Endometrium (tissue), 2 donors: ENCODE measurements at regions not wholly inside any gene's neighbourhood (a gene's known extent, or its start where the extent isn't known, plus 50 kb on each side); places are given as distances from the start of the nearest gene placed in this dataset.

ENCODE experiments used
- FAIRE-seq: peaks from 2 replicates; lab custom pipeline; 2012; peaks lifted over from hg19 to GRCh38; lab: Jason Lieb, UNC
- donor health status: control.
- donor health status: control.

DNA sequence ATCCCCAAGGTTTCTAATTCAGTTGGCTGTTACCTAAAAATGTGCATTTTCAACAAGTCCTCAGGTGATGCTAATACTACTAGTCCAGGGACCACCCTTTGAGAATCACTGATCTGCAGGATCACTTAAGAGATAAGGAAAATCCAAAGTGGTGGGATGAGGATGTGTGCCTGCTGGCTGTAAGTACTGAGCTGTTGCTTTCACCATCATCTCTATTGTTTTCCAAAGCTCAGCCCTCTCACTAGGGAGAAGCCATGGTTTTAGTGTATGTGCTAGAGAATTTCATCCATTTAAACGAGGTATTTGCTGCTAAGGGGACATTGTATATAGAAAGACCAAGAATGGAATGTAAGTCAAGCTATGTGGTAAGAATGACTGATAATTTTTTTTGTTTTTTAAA is 202.3 kb downstream of the KIF21A start:
- no peak for FAIRE-seq

DNA sequence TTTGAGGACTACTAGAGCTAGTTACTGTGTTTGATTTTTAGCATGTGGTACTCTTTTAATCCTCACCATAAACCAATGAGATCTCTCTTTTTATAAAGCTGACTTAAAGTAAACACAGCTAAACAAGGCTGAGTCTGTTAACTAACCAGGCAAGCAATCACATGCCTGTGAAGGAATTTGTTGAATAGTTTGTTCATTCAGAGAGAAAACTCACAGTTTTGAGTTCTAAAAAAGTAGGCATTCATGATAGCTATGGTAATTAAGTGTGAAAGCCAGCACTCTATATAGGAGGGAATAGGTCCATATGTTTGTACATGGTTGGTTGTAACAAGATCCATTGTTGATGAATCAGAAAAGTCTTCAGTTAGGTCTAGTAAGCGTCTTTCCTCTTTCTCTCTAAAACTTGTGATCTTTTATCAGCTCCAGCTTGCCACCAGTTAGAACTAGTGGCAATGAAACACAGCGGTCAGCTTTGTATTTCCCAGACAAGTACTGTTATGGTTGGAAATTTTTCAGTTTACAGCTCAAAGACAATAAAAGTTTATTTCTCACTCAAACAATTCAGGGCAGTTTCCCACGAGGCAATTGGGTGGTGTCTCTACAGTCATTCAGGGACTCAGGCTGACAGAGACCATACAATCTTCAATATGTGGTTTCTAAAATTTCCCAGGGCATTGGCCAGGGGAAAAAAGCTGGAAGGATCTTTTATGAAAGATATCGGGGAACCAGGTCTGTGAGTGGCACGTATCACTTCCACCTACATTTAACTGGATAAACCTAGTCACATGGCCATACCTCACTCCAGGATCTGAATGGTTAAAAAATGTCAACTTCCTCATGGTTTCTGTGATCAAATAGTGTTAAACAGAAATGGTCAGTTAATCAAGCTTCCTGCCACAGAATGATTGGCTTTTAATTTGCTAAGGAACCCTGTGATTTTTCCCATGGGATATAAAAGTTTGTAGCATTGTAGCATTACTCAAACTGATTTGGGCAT is 203.1 kb downstream of the KIF21A start:
- no peak for FAIRE-seq

DNA sequence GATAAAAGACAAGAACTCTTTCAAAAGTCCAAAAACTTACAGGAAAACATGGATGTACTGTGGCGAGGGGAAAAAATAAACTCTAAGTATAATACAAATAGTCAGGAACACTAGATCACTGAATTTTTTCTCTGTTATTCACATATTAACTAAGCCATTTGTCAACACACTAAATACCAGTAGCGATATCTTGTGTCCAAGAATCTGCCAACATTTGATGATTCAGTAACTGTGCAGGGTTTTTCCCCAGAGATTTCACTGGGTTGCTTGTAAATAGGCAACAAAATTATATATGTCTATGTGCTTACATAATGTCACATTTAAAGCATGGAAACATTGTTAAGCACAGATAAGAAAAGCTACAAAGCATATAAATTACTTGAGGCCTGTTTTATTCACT is 205.9 kb downstream of the KIF21A start:
- FAIRE-seq = no peak

DNA sequence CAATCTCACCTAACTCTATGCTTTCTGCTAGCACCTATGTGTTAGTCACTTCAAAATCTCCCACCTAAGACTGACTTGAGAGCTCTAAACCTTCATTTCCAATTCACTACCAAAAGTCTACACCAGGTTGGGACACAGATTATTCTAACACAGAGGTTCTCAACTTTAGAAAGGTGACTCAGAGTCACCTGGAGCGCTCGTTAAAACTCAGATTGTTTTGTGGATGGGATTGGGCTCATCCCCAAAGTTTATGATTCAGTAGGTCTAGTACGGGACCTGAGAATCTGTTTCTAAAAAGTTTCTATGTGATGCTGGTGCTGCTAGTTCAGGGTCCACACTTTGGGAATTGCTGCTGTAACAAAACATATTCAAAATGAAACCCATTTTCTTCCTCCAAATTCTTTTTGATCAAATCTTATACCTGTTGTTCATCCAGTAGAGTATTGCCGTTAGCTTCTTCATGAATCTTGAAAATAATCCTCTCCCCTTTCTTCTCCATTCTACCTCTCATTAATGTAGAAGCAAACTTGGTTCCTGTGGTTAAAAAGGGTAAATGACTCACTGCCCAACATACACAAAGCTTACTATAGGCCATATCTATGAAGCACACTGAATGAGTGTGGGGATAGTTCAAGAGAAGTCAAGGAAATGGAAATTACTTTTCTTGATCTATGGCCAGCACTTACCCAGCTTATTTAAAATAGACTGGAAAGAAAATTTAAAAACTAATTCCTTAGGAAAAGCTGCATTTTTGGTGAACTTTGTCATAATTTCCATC is 206.7 kb downstream of the KIF21A start:
- no peak for FAIRE-seq

DNA sequence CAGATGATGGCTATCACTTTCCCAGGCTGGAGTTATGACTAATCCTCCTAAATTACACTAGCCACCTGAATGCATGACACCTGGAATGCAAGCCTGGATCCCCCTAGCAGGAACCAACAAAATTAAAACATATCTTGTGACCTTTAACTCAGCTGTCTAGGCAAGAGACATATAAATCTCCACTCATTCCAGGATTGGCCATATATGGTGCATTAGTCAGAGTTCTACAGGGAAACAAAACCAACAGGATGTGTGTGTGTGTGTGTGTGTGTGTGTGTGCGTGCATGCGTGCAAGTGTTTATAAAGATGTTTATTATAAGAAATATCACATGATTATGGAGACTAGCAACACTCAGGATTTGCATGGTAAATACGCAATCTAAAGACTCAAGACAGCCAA is 212.8 kb downstream of the KIF21A start:
- no peak for FAIRE-seq

DNA sequence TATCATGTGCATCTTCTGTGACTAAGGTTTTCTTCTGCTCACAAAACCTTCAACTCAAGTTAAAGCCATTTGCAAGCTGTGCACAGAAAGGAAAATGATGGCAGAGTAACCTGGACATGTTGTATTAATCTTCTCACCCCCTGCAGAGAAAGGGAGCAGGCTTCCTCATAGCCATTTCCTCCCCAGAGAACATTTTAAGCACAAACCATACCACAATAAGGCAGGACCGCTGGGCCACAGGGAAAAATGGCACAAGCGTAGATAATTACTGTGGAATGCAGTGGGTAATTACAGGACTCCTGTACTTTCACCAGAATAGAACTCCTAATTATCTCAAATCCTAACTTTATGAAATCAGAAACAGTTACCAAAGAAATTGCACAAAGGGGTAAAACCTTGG is 215.7 kb downstream of the KIF21A start:
- FAIRE-seq = no peak

DNA sequence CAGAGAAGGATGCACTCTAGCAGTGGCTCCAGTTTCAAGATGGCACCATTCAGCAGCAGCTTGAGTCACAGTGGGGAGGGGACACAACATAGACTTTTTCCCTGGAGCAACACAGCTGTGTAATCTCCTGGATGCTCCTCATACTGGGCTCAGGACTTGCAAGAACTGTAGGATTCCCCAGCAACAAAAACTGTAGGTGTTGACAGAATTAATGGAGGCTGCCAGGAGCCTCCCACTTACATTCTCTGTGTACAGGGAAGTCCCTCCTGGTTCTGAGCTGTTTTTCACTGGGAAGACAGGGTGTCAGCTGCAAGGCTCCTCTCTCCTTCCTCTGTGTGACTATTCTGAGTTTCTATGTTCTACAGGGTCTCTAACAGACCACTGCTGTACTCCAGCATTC is 217.9 kb downstream of the KIF21A start:
- no peak for FAIRE-seq

DNA sequence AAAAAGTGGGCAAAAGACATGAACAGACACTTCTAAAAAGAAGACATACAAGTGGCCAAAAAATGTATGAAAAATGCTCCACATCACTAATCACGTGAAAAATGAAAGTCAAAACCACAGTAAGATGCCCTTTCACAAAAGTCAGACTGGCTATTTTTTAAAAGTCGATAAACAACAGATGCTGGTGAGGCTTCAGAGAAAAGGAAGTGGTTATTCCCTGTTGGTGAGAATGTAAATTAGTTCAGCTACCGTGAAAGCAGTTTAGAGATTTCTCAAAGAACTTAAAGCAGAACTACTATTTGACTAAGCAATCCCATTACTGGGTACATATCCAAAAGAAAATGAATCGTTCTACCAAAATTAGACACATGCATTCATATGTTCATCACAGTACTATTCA is 237.0 kb downstream of the KIF21A start:
- FAIRE-seq = no peak

DNA sequence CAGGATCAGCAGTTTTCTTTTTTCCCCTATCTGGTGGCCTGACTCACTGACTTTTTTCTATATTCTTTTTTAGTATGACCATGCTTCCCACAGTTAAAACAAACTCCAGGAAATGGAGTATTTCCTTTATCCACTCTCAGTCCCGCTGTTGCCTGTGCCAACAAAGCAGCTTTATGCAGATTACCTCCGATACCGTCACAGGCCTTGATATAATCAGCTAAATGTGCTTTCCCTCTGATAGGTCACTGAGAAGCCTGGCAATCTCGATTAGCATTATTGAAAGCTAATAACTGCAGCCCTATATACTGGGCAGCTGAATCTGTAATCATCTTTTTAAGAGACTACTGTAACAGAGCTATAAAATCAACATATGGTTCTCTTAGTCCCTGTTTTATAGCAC is 243.6 kb downstream of the KIF21A start:
- no peak for FAIRE-seq

DNA sequence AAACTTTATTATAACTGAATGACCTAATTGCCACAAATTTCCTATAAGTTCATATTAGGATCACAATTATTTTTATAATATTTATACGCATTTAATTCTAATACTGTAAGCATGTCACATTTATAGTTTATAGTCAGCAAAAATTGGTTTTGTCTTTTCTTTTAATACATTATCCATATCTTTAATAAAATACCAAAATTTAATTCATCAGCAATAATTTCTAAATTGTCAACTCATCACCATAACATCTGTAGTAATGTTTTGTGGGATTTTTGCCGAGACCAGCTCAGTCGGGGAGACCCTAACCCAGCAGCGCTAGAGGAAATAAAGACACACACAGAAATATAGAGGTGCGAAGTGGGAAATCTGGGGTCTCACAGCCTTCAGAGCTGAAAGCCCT is 254.2 kb downstream of the KIF21A start:
- no peak for FAIRE-seq

DNA sequence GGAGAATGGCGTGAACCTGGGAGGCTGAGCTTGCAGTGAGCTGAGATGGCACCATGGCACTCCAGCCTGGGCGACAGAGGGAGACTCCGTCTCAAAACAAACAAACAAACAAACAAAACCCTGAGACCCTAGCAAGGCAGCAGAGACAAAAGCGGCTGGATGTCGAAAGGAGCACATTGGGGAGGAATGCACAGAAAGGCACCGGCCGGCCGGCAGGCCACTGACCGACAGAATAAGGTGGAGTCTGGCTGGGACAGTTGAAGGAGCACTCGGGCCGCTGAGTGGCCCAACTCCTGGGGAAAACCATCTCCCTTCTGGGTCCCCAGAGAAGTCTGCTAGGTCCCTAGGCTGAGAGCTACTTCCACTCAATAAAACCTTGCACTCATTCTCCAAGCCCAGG is 256.2 kb downstream of the KIF21A start:
- no peak for FAIRE-seq

DNA sequence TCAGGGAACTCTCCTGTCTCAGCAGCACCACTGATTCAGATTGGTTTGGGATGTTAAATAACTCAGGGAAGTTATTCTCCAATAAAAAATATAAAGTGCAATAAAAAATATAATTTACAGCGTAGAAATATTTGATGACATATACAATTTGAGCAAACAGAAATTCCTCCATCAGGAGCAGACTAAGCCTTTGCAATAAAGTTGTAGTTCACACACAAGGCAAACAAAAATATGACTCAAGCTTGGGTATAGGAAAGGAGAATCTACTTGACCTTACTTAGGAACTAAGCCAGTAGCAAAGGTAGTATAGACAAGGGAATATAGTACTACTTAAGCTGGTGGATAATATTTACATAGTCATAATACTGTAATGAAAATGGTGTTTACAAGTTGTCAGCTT is 264.1 kb downstream of the KIF21A start:
- no peak for FAIRE-seq

DNA sequence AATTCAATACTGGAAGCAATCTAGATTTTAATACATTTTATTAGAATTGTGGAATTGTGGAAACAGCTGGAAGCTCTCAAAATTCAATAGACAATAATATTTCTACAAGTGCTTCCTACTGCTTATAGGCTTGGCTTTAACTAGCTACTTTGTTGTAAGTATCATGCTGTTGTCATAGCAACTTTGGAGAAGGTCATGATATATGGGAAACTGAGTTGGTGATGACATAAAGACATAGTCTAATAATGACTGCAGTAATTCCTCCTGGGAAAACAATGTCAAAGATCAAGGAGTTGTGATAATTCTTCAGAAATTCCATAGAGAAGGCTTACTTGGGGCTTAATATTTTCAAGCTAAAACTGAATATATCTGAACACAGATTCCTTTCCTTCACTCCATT is 266.6 kb downstream of the KIF21A start:
- FAIRE-seq = no peak

DNA sequence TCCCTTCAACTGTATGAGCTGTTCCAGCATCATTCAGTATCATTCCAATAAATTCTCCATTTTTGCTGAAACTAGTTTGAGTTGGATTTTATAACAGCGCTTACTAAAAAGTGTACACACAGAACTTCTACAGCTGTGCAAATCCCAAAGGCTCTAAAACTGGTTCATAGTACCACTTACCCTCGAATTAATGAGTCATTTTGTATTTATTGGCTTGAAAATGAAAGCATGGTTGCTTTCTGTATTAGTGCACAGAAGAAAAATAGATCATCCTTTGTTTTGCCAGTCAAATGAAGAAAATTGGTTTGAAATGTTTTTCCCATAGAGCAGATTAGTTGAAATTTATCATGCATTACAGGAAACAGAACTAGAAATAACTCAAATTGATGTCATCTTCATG is 268.3 kb upstream of the CPNE8 start:
- no peak for FAIRE-seq

DNA sequence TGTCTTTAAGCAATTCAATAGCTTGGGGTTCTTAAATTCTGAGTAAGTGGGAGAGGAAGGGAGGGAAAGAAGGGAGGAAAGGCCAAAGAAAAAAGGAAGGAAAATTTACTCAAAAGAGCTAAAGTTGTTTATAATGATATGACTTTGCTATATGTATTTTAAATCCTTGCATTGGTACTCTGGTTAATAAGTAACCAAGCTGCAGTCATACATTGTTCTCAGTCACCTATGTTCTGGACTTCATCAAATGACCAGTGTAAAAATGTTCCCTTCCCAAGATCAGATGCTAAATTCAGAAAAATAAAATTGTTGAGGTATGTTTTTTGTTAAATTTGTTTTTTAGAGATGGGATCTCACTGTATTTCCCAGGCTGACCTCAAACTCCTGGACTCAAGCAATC is 259.9 kb upstream of the CPNE8 start:
- FAIRE-seq = no peak

DNA sequence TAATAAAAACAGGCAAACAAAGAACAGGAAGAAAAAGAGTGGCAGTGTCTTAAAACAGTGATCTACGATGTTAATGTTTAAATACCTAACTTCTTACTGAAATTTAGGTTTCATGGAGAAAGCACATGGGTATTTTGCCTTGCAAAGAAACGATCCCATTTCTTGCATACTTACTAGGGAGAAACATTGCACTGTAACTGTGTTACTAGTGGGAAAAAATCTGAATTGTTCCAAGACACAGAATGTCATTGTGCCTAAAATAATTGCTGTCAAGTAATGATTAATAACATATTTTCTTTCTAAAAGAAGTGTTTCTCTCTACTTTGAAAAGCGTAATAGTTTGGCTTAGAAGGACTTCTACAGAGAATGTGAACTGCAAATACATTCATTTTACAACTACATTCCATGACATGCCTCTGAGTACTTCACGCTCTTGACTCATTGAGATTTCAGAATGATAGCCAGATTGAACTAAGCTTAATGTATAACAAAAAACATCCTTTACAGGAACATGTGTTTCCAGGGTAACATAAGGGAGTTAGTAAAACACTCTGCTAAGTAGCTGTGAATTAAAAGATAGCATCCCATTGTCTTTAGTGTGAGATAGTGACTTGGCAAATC is 256.2 kb upstream of the CPNE8 start:
- FAIRE-seq = no peak

DNA sequence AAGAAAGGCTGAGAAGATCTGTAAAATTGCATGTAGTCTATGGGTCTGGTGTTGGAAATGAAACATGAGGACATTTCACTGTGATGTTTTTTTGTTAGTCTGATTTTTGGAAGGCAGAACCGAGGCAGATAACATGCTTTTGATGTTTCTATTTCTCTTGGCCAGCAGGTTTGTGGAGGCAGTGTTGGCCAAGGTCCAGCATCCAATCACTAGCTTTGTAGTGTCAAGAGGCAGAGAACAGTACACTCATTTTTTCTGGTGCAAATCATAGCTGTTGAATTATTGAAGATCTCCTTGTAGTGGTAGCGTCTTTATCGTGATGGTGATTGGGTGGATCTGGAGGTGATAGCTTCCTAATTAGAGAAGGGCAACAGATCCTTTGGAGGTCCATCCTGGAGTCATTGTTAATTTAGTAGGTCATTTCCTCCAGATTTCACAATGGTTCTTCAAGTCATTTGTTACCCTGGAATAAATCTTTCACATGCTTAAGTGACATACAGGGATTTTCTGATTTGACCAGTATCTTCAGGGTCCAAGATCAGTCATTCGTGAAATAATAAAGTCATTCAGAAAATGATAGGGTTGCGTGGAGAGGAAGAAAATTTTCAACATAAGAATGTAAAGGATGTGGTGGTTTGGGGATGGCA is 252.4 kb upstream of the CPNE8 start:
- FAIRE-seq = no peak

DNA sequence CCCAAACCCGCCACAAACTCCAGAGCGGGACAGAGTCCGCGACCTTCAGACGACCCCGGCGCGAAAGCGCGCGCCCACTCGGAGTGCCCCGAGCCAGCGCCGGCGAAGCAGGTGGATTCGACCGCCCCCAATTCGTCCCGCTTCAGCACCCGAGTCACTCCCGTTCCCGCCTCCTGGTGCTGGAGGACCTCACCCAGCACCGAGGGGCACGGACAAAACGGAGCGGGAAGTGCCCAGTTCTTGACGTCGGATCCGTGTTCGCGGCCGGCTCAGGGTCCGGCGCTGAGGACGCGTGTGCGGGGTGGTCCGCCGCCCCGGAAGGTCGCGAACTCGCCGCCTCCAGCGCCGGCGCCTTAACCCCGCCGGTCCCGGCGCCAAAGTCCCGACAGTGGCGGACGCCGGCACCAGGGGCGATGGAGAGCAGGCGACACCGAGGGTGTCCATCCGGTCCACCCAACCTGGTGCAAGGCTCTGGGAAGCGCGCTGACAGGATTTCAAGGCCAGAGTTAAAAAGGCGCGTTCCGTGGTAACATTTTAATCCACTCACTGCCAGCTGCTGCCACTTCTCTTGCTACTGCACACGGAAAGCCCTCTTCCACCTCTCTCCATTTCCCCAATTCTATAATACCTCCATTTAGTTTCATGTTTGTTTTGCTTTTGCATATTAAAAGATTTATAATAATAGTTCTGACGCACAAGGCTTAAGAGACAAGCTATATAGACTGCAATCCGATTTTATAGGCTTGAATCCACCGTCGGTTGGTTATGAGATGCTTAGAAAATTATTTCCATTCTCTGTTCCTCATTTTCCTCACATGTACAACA is 240.0 kb upstream of the CPNE8 start:
- FAIRE-seq = no peak

DNA sequence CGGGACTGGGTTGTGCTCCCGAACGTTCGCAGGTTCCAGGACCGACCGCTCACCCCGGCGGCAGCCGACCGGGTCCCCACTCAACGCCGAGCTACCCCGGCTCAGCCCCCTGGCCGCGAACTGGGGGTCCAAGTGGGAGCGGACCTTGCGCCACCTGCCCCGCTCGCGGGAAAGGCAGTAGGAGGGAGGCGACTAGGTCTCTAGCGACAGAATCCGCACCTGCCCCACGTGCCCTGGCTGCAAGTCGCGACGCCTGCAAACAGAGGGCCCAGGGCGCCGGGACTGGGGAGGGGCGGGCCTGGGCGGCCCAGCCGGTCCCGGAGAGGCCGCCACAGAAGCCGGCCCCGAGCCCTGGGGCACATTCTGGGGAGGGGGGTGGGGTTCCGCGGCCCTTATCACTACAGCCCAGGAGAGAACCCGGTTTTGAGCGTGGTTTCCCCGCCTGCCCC is 239.2 kb upstream of the CPNE8 start:
- FAIRE-seq = no peak

DNA sequence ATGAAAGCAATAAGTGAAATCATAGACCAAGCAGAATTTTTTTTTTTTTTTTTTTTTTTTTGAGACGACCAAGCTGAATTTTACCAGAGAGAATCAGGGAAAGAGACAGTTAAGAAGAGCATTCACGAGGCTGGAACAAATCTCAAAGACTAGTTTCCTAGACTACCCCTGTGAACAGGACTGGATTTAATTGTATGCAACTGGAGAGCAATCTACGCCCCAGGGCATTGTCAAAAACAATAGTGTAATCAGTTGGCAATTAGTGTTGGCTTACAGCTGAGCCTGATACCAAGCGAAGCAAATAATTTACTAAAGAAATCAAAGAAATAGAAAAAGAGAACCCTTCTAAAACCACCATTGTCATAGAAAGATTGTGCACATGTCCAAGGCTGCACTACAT is 232.9 kb upstream of the CPNE8 start:
- FAIRE-seq = no peak

DNA sequence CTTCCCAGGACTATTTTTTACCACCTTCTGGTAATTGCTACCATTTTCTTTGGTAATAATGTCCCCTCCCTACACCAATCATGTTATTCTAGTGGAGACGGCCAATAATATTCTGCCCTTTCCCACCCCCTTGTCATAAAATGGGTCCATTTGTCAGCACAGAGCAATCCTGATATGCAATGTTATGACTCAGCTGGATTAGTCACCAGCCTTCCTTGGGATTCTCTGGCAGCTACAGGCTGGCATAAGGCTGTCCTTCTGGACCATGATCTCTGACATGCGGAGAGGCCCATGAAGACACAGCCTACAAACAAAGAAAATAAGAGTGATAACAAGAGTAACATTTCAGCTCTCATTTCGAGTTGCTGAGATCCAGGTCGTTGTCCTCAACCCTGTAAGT is 222.0 kb upstream of the CPNE8 start:
- FAIRE-seq = no peak
